Gastrocnemius medialis (tissue), 4 donors: ENCODE measurements at regions not wholly inside any gene's neighbourhood (a gene's known extent, or its start where the extent isn't known, plus 50 kb on each side); places are given as distances from the start of the nearest gene placed in this dataset.

Source experiments
- ATAC-seq, 2 donors: fragments of 150-250 bp; one replicate each; pipeline ENCODE4 v1.9.1; 2016
- DNase-seq, 2 donors: peaks; one replicate each; pipeline ENCODE4 v3.0.0-alpha.2; 2019
- H3K27ac ChIP-seq, 4 donors: fragments of 200-600 bp; sonication (generic); 1 replicate in 1 of 4; 2 replicates in 3 of 4; pipeline ENCODE4 v1.5.1; 2016 to 2018; ENCODE audit warnings: mild to moderate bottlenecking in 2 of 4, moderate library complexity in 1 of 4
- H3K27me3 ChIP-seq, 3 donors: fragments of 200-600 bp; sonication (generic) in 2 of 3; 1 replicate in 1 of 3; 2 replicates in 2 of 3; pipeline versions ENCODE4 v1.5.1 to v1.6.0; 2016 to 2019; ENCODE audit warnings: mild to moderate bottlenecking in 1 of 3, moderate library complexity in 1 of 3
- H3K36me3 ChIP-seq, 2 donors: fragments of 200-600 bp; sonication (generic) in 1 of 2; one replicate each; pipeline ENCODE4 v1.5.1; 2017 to 2018
- H3K4me1 ChIP-seq, 2 donors: fragments of 200-600 bp; sonication (generic) in 1 of 2; one replicate each; pipeline ENCODE4 v1.5.1; 2016 to 2017; ENCODE audit warnings: mild to moderate bottlenecking in 2 of 2
- H3K4me3 ChIP-seq, 4 donors: fragments of 200-600 bp; sonication (generic) in 3 of 4; 1 replicate in 1 of 4; 2 replicates in 3 of 4; pipeline ENCODE4 v1.5.1; 2016 to 2019; ENCODE audit warnings: mild to moderate bottlenecking in 2 of 4
- H3K9me3 ChIP-seq, 3 donors: fragments of 200-600 bp; sonication (generic) in 2 of 3; 1 replicate in 1 of 3; 2 replicates in 2 of 3; pipeline ENCODE4 v1.5.1; 2016 to 2019
- CTCF ChIP-seq, 5 experiments: fragments of 450-650 bp in 3 of 5; fragments of 200-600 bp in 2 of 5; sonication (generic) in 2 of 5; IDR thresholded peaks in 4 of 5; conservative IDR thresholded peaks in 1 of 5; 1 replicate in 4 of 5; 2 replicates in 1 of 5; pipeline ENCODE4 v1.5.1; 2016 to 2019; ENCODE audit warnings: antibody characterized with exemption in 5 of 5, mild to moderate bottlenecking in 3 of 5, moderate library complexity in 3 of 5
- POLR2A ChIP-seq, 2 donors: fragments of 450-650 bp; IDR thresholded peaks; one replicate each; pipeline ENCODE4 v1.6.1; 2017; ENCODE audit warnings: antibody characterized with exemption in 2 of 2, mild to moderate bottlenecking in 2 of 2, moderate library complexity in 2 of 2
- in situ Hi-C, 4 donors: fragments of 200-750 bp; cut with MboI; loops; one replicate each; pipeline versions ENCODE4 v1.15.0 to v1.8.0; 2017; ENCODE audit warnings: low sequenced_read_pairs in 4 of 4
- intact Hi-C: fragments of 100-400 bp; cut with DNase I; formaldehyde crosslinking; loops from one replicate; pipeline ENCODE4 v1.15.1; 2023; ENCODE audit warnings: low total_unique reads

- no peak for TF ChIP-seq CTCF (IDR thresholded peaks at IDR 0.05 in 4 of 5, conservative IDR thresholded peaks at IDR 0.05 in 1 of 5)
- no peak for TF ChIP-seq POLR2A (IDR thresholded peaks at IDR 0.05)
- no peak for ATAC-seq
- in situ Hi-C loops = loop anchor here in 3 of 4 donors (10.0 to 25.0 kb wide), 2 partner anchors 1556 to 1569 kb away; no protein-coding TSS in a partner anchor
These were observed 114.4 kb upstream of the ZNF507 start for GRCh38 chr19:32231020-32231419.

GRCh38 chr19:32231691-32232090, 113.7 kb upstream of the ZNF507 start:
- no peak overlapping the region for H3K27ac ChIP-seq
- in situ Hi-C loops (loop anchor here in 3 of 4 donors (10.0 to 25.0 kb wide), 2 partner anchors 1557 to 1569 kb away; no protein-coding TSS in a partner anchor), intact Hi-C loops (no loop called here)
- no peaks in the 10 kb centered on the region for H3K27me3 ChIP-seq
- ATAC-seq (no peak), DNase-seq (no peak)
- no peak overlapping the region for H3K4me3 ChIP-seq
- no peaks in the 10 kb centered on the region for H3K9me3 ChIP-seq
- H3K36me3 ChIP-seq = no peaks in the 10 kb centered on the region
- TF ChIP-seq POLR2A (IDR thresholded peaks at IDR 0.05) (no peak), CTCF (IDR thresholded peaks at IDR 0.05 in 4 of 5, conservative IDR thresholded peaks at IDR 0.05 in 1 of 5) (no peak)
- H3K4me1 ChIP-seq = no peaks in the 10 kb centered on the region

More at GRCh38 chr19:32231020-32231419, 114.4 kb upstream of the ZNF507 start:
- H3K9me3 ChIP-seq = no peaks in the 10 kb centered on the region
- DNase-seq = no peak
- no peak overlapping the region for H3K27ac ChIP-seq
- no peaks in the 10 kb centered on the region for H3K36me3 ChIP-seq
- no peaks in the 10 kb centered on the region for H3K27me3 ChIP-seq
- intact Hi-C loops = no loop called here
- no peak overlapping the region for H3K4me3 ChIP-seq
- H3K4me1 ChIP-seq = no peaks in the 10 kb centered on the region

GRCh38 chr19:32232449-32232848, 113.0 kb upstream of the ZNF507 start:
- no peak overlapping the region for H3K4me3 ChIP-seq
- no peaks in the 10 kb centered on the region for H3K36me3 ChIP-seq
- H3K27me3 ChIP-seq = no peaks in the 10 kb centered on the region
- ATAC-seq = no peak
- intact Hi-C loops (no loop called here), in situ Hi-C loops (loop anchor here in 3 of 4 donors (10.0 to 25.0 kb wide), 2 partner anchors 1558 to 1570 kb away; no protein-coding TSS in a partner anchor)
- no peak for DNase-seq
- H3K27ac ChIP-seq = no peak overlapping the region
- H3K4me1 ChIP-seq = no peaks in the 10 kb centered on the region
- no peaks in the 10 kb centered on the region for H3K9me3 ChIP-seq
- TF ChIP-seq CTCF (IDR thresholded peaks at IDR 0.05 in 4 of 5, conservative IDR thresholded peaks at IDR 0.05 in 1 of 5) (no peak), POLR2A (IDR thresholded peaks at IDR 0.05) (no peak)

- Histone ChIP-seq H3K27me3 (no peaks in the 10 kb centered on the region), H3K36me3 (no peaks in the 10 kb centered on the region), H3K4me1 (no peaks in the 10 kb centered on the region), H3K9me3 (no peaks in the 10 kb centered on the region), H3K27ac (no peak overlapping the region), H3K4me3 (no peak overlapping the region)
- in situ Hi-C loops = loop anchor here in 3 of 4 donors (10.0 to 25.0 kb wide), 2 partner anchors 1558 to 1571 kb away; no protein-coding TSS in a partner anchor
- ATAC-seq (no peak), DNase-seq (no peak)
- TF ChIP-seq CTCF (IDR thresholded peaks at IDR 0.05 in 4 of 5, conservative IDR thresholded peaks at IDR 0.05 in 1 of 5) (no peak), POLR2A (IDR thresholded peaks at IDR 0.05) (no peak)
- intact Hi-C loops = no loop called here
These were observed 112.3 kb upstream of the ZNF507 start for GRCh38 chr19:32233091-32233490.

- no peak for ATAC-seq
- in situ Hi-C loops (loop anchor here in 3 of 4 donors (10.0 to 25.0 kb wide), 2 partner anchors 1559 to 1572 kb away; no protein-coding TSS in a partner anchor), intact Hi-C loops (no loop called here)
- TF ChIP-seq POLR2A (IDR thresholded peaks at IDR 0.05) = no peak
- no peak for TF ChIP-seq CTCF (IDR thresholded peaks at IDR 0.05 in 4 of 5, conservative IDR thresholded peaks at IDR 0.05 in 1 of 5)
- no peaks in the 10 kb centered on the region for H3K9me3 ChIP-seq
- H3K27me3 ChIP-seq = no peaks in the 10 kb centered on the region
- no peak overlapping the region for H3K4me3 ChIP-seq
- no peaks in the 10 kb centered on the region for H3K36me3 ChIP-seq
- no peak for DNase-seq
- no peak overlapping the region for H3K27ac ChIP-seq
- H3K4me1 ChIP-seq = no peaks in the 10 kb centered on the region
These were observed 111.5 kb upstream of the ZNF507 start for GRCh38 chr19:32233885-32234284.
